22Rv1 (cell line): ENCODE measurements at regions not wholly inside any gene's neighbourhood (a gene's known extent, or its start where the extent isn't known, plus 50 kb on each side); places are given as distances from the start of the nearest gene placed in this dataset.

ENCODE experiments used
- H3K27ac ChIP-seq: fragments of 450-650 bp; 2 replicates; pipeline ENCODE4 v1.5.1; 2017
- CTCF ChIP-seq: fragments of 450-650 bp; IDR thresholded peaks from 2 replicates; pipeline ENCODE4 v1.5.1; 2017; ENCODE audit warnings: mild to moderate bottlenecking
- ZFX ChIP-seq: fragments of 450-650 bp; IDR thresholded peaks from 2 replicates; pipeline ENCODE4 v1.6.1; 2017; ENCODE audit warnings: antibody characterized with exemption, borderline replicate concordance

- no peak overlapping the region for H3K27ac ChIP-seq
- TF ChIP-seq CTCF, result no peak
- TF ChIP-seq ZFX, result no peak
Measured at GRCh38 chr4:84341559-84341958, 157.5 kb downstream of the NKX6-1 start.

- no peak overlapping the region for H3K27ac ChIP-seq
- no peak for TF ChIP-seq ZFX
Measured at GRCh38 chr4:84338367-84338766, 160.7 kb downstream of the NKX6-1 start.

- no peak overlapping the region for H3K27ac ChIP-seq
- TF ChIP-seq CTCF, result no peak
- TF ChIP-seq ZFX, result no peak
Measured at GRCh38 chr4:84336964-84337705, 162.0 kb downstream of the NKX6-1 start.

GRCh38 chr4:84327526-84327925 lies 171.6 kb downstream of the NKX6-1 start:
- TF ChIP-seq ZFX, result no peak
- no peak for TF ChIP-seq CTCF
- H3K27ac ChIP-seq, result no peak overlapping the region

GRCh38 chr4:84325625-84326024 lies 173.5 kb downstream of the NKX6-1 start:
- no peak overlapping the region for H3K27ac ChIP-seq
- no peak for TF ChIP-seq CTCF
- no peak for TF ChIP-seq ZFX

- TF ChIP-seq ZFX (no peak), CTCF (no peak)
- H3K27ac ChIP-seq, result no peak overlapping the region
Measured at GRCh38 chr4:84324303-84325245, 174.5 kb downstream of the NKX6-1 start.

- TF ChIP-seq CTCF, result no peak
- TF ChIP-seq ZFX, result no peak
- no peak overlapping the region for H3K27ac ChIP-seq
Measured at GRCh38 chr4:84319124-84319523, 180.0 kb downstream of the NKX6-1 start.
